HFFc6 (cell line): ENCODE measurements at regions not wholly inside any gene's neighbourhood (a gene's known extent, or its start where the extent isn't known, plus 50 kb on each side); places are given as distances from the start of the nearest gene placed in this dataset.

Experiments used
- DNase-seq: peaks from one replicate; pipeline ENCODE4 v3.0.0-alpha.2; 2018
- H3K27ac Mint-ChIP-seq: 2 replicates; pipeline ENCODE4 v1.8.0; 2020; ENCODE audit warnings: mild to moderate bottlenecking, mixed read lengths
- H3K27me3 Mint-ChIP-seq: 2 replicates; pipeline ENCODE4 v1.8.0; 2021; ENCODE audit warnings: mild to moderate bottlenecking, moderate library complexity, mixed read lengths; ENCODE audit not compliant: insufficient read depth
- H3K36me3 Mint-ChIP-seq: 2 replicates; pipeline ENCODE4 v1.8.0; 2021; ENCODE audit warnings: low read depth, mixed read lengths
- H3K4me1 Mint-ChIP-seq: 2 replicates; pipeline ENCODE4 v1.8.0; 2020; ENCODE audit warnings: low read depth, mixed read lengths
- H3K4me3 Mint-ChIP-seq: 2 replicates; pipeline ENCODE4 v1.8.0; 2020; ENCODE audit warnings: mild to moderate bottlenecking, moderate library complexity, mixed read lengths
- H3K9me3 Mint-ChIP-seq: 2 replicates; pipeline ENCODE4 v1.8.0; 2020; ENCODE audit warnings: mild to moderate bottlenecking, mixed read lengths
- CTCF ChIP-seq: fragments of 200-600 bp; sonication (generic); IDR thresholded peaks from 2 replicates; pipeline ENCODE4 v1.5.0; 2021; ENCODE audit warnings: antibody characterized with exemption, mild to moderate bottlenecking

- TF ChIP-seq CTCF, result no peak
- DNase-seq, result no peak
- no peaks in the 10 kb centered on the region; the same call in none of the 2 replicates for H3K27me3 Mint-ChIP-seq
- H3K9me3 Mint-ChIP-seq, result peaks cover 14% of the 10 kb centered on the region; the same call in 1 of the 2 replicates
- H3K27ac Mint-ChIP-seq, result no peak overlapping the region
- H3K4me1 Mint-ChIP-seq, result no peaks in the 10 kb centered on the region
- no peak overlapping the region for H3K4me3 Mint-ChIP-seq
- no peaks in the 10 kb centered on the region for H3K36me3 Mint-ChIP-seq
Observed at GRCh38 chr4:181259081-181259709, 984.0 kb upstream of the TENM3 start.

GRCh38 chr4:181261279-181261678 lies 981.9 kb upstream of the TENM3 start:
- Mint-ChIP-seq H3K4me1 (no peaks in the 10 kb centered on the region), H3K27me3 (no peaks in the 10 kb centered on the region; the same call in none of the 2 replicates), H3K36me3 (no peaks in the 10 kb centered on the region), H3K4me3 (no peak overlapping the region), H3K9me3 (peaks cover 14% of the 10 kb centered on the region; the same call in 1 of the 2 replicates), H3K27ac (no peak overlapping the region)
- TF ChIP-seq CTCF, result no peak; the same call in 1 of the 2 replicates
- DNase-seq, result peak; percentile 0

GRCh38 chr4:181264893-181265292 lies 978.3 kb upstream of the TENM3 start:
- H3K36me3 Mint-ChIP-seq, result no peaks in the 10 kb centered on the region
- no peak for DNase-seq
- no peak for TF ChIP-seq CTCF
- H3K4me3 Mint-ChIP-seq, result no peak overlapping the region
- H3K9me3 Mint-ChIP-seq, result peaks cover 8% of the 10 kb centered on the region; the same call in 1 of the 2 replicates
- no peak overlapping the region for H3K27ac Mint-ChIP-seq
- no peaks in the 10 kb centered on the region; the same call in 1 of the 2 replicates for H3K27me3 Mint-ChIP-seq
- no peaks in the 10 kb centered on the region for H3K4me1 Mint-ChIP-seq

- no peaks in the 10 kb centered on the region for H3K4me1 Mint-ChIP-seq
- H3K27ac Mint-ChIP-seq, result no peak overlapping the region
- H3K9me3 Mint-ChIP-seq, result peaks cover 8% of the 10 kb centered on the region
- no peak overlapping the region for H3K4me3 Mint-ChIP-seq
- no peaks in the 10 kb centered on the region for H3K36me3 Mint-ChIP-seq
- no peak for DNase-seq
- TF ChIP-seq CTCF, result no peak
- no peaks in the 10 kb centered on the region; the same call in 1 of the 2 replicates for H3K27me3 Mint-ChIP-seq
Observed at GRCh38 chr4:181265370-181265769, 977.8 kb upstream of the TENM3 start.

- Mint-ChIP-seq H3K27ac (no peak overlapping the region), H3K4me1 (no peaks in the 10 kb centered on the region)
Observed at GRCh38 chr4:181271116-181271640, 972.0 kb upstream of the TENM3 start.

More at GRCh38 chr4:181271116-181271640, 972.0 kb upstream of the TENM3 start:
- no peak overlapping the region for H3K4me3 Mint-ChIP-seq
- DNase-seq, result no peak
- no peaks in the 10 kb centered on the region for H3K36me3 Mint-ChIP-seq
- H3K27me3 Mint-ChIP-seq, result no peaks in the 10 kb centered on the region
- no peak for TF ChIP-seq CTCF
- H3K9me3 Mint-ChIP-seq, result no peaks in the 10 kb centered on the region; the same call in 1 of the 2 replicates
